KMS-11 (cell line): ENCODE measurements at regions not wholly inside any gene's neighbourhood (a gene's known extent, or its start where the extent isn't known, plus 50 kb on each side); places are given as distances from the start of the nearest gene placed in this dataset.
A peak's percentile ranks its signal among the peaks of the same experiment; 100 is the strongest.

Experiments used
- H2AFZ ChIP-seq: fragments of 200-600 bp; sonication (generic); 2 replicates; pipeline ENCODE4 v1.6.1; 2016; ENCODE audit warnings: antibody characterized with exemption, mixed run types, low read depth
- H3K27ac ChIP-seq: fragments of 200-600 bp; sonication (generic); 2 replicates; pipeline ENCODE4 v1.6.1; 2016; ENCODE audit warnings: mild to moderate bottlenecking, mixed run types
- H3K27me3 ChIP-seq: fragments of 200-600 bp; sonication (generic); 2 replicates; pipeline ENCODE4 v1.6.1; 2017; ENCODE audit warnings: mild to moderate bottlenecking, low read depth, mixed run types, moderate library complexity; ENCODE audit not compliant: insufficient read depth
- H3K36me3 ChIP-seq: fragments of 200-600 bp; sonication (generic); 2 replicates; pipeline ENCODE4 v1.6.1; 2017; ENCODE audit warnings: mild to moderate bottlenecking, mixed run types; ENCODE audit not compliant: insufficient read depth
- H3K4me1 ChIP-seq: fragments of 200-600 bp; sonication (generic); 2 replicates; pipeline ENCODE4 v1.6.1; 2016; ENCODE audit warnings: mild to moderate bottlenecking, low read depth, mixed run types; ENCODE audit not compliant: poor library complexity, severe bottlenecking
- H3K4me2 ChIP-seq: fragments of 200-600 bp; sonication (generic); 2 replicates; pipeline ENCODE4 v1.7.0; 2016; ENCODE audit warnings: mild to moderate bottlenecking, mixed run types
- H3K4me3 ChIP-seq: fragments of 200-600 bp; sonication (generic); IDR thresholded peaks from 2 replicates; pipeline ENCODE4 v1.6.1; 2017; ENCODE audit warnings: low read depth, low read length, mixed read lengths; ENCODE audit not compliant: insufficient read depth
- H3K79me2 ChIP-seq: fragments of 200-600 bp; sonication (generic); 2 replicates; pipeline ENCODE4 v1.6.1; 2016; ENCODE audit warnings: low read depth, mixed run types; ENCODE audit not compliant: insufficient read depth
- H3K9ac ChIP-seq: fragments of 200-600 bp; sonication (generic); 2 replicates; pipeline ENCODE4 v1.6.1; 2016; ENCODE audit warnings: mild to moderate bottlenecking, mixed run types
- H4K20me1 ChIP-seq: fragments of 200-600 bp; sonication (generic); 2 replicates; pipeline ENCODE4 v1.6.1; 2016; ENCODE audit warnings: mild to moderate bottlenecking, mixed run types; ENCODE audit not compliant: insufficient read depth
- TF ChIP-seq, protein P1 (sequence below): fragments of 200-600 bp; sonication (generic); conservative IDR thresholded peaks from 2 replicates; pipeline ENCODE4 v1.6.1; 2017; ENCODE audit warnings: low read depth, mild to moderate bottlenecking, antibody characterized with exemption, low read length, moderate library complexity, mixed read lengths

DNA sequence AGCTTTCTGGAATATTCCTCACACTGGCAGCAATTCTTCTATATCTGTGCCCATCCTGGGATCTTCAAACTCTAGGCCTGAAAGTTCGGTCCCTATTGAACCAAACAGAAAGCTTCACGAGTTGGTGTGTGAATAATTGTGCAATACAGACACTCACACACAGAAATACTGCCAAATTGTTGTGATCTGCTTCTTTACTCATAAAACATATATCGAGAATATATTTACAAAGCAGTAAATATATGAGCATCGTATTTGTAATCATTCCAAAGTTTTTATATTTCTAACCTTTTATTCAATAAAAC is 56.6 kb upstream of the BEX4 start:
- TF ChIP-seq, protein P1, sequence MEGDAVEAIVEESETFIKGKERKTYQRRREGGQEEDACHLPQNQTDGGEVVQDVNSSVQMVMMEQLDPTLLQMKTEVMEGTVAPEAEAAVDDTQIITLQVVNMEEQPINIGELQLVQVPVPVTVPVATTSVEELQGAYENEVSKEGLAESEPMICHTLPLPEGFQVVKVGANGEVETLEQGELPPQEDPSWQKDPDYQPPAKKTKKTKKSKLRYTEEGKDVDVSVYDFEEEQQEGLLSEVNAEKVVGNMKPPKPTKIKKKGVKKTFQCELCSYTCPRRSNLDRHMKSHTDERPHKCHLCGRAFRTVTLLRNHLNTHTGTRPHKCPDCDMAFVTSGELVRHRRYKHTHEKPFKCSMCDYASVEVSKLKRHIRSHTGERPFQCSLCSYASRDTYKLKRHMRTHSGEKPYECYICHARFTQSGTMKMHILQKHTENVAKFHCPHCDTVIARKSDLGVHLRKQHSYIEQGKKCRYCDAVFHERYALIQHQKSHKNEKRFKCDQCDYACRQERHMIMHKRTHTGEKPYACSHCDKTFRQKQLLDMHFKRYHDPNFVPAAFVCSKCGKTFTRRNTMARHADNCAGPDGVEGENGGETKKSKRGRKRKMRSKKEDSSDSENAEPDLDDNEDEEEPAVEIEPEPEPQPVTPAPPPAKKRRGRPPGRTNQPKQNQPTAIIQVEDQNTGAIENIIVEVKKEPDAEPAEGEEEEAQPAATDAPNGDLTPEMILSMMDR = peak; percentile 28; the same call in 1 of the 2 replicates
- H3K4me2 ChIP-seq = no peak overlapping the region
- no peak overlapping the region for H3K4me3 ChIP-seq
- H3K4me1 ChIP-seq = no peaks in the 10 kb centered on the region
- no peaks in the 10 kb centered on the region for H3K27me3 ChIP-seq
- H2AFZ ChIP-seq = no peak overlapping the region
- H3K79me2 ChIP-seq = no peaks in the 10 kb centered on the region
- H3K36me3 ChIP-seq = no peaks in the 10 kb centered on the region
- H3K27ac ChIP-seq = no peak overlapping the region
- no peak overlapping the region for H3K9ac ChIP-seq
- H4K20me1 ChIP-seq = no peaks in the 10 kb centered on the region

DNA sequence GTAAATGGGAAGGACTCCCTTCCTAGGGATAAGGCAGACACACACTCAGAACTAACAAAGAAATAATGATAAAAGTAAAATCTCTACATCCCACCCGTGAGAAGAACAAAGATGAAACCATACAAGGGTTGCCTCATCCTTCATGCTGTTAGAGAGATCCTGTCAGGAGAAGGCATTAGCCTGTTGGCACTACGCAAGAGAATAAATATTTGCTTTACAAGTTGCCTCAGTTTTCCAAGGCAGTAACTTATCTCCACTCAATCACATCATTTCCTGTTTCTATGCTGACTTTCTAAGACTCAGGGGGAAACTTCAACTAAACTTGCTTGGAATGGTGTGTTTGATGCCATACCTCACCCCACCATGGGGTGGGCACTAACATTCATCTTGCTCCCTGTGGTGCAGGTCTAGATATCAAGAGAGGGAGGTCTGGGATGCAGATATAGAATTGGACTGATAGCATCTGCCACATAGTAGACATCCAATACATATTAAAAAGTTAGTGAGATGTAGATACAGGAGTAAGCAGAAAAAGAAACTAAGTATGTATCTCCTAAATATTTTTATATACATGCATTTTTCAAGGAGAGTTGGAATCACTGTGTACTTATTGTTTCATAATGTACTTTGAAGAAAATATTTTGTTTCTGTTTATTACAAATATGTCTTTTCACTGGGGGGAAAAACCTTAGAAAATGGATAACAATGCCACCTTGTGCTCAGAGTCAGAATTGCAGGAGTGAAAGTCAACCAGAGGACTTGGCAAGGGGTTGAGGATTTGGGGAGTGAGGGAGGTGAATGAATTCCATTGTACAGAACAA is 57.2 kb upstream of the BEX4 start:
- no peak overlapping the region for H3K4me2 ChIP-seq
- no peaks in the 10 kb centered on the region for H3K27me3 ChIP-seq
- no peak overlapping the region for H2AFZ ChIP-seq
- no peaks in the 10 kb centered on the region for H3K36me3 ChIP-seq
- H3K9ac ChIP-seq = no peak overlapping the region
- TF ChIP-seq, protein P1 = peak; percentile 81
- H3K4me3 ChIP-seq = no peak overlapping the region
- no peaks in the 10 kb centered on the region for H4K20me1 ChIP-seq
- H3K79me2 ChIP-seq = no peaks in the 10 kb centered on the region
- no peak overlapping the region for H3K27ac ChIP-seq
- peaks cover 3% of the 10 kb centered on the region for H3K4me1 ChIP-seq

DNA sequence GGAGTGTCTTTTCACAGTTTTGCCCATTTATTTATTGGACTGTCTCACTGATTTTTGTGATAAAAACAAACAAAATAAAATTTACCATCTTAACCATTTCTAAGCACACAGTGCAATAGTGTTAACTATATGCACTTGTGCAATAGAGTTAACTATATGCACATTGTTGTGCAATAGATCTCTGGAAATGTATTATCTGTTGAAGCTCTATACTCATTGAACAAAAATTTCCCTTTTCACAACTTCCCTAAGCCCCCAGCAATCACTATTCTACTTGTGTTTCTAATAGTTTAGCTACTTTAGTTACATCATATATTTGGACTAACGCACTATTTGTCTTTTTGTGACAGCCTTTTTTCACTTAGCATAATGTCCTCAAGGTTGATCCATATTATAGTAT is 59.7 kb upstream of the BEX4 start:
- Histone ChIP-seq H3K36me3 (no peaks in the 10 kb centered on the region), H3K4me1 (peaks cover 15% of the 10 kb centered on the region), H3K79me2 (no peaks in the 10 kb centered on the region), H3K4me2 (no peak overlapping the region), H3K27me3 (no peaks in the 10 kb centered on the region), H3K27ac (no peak overlapping the region), H2AFZ (no peak overlapping the region), H4K20me1 (no peaks in the 10 kb centered on the region), H3K9ac (no peak overlapping the region), H3K4me3 (no peak overlapping the region)
- TF ChIP-seq, protein P1 = no peak

DNA sequence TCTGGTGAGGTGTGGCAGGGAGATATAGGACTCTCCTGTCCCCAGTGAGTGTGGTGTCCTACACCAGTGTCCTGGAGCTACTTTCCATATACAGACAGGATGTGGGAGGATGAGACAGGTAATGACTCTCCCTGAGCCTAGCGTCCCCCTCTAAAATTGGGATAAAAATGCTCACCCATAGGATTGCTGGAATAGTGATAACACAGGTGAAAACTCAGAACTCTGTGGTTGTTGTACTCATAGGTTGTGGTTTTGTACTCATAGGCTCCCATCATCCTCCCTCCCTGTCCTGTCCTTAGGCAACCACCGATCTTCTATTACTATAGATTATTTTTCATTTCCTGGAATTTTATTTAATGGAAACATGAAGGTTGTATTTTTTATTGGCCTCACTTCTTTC is 60.7 kb upstream of the NXF3 start:
- H3K4me2 ChIP-seq = no peak overlapping the region
- H4K20me1 ChIP-seq = no peaks in the 10 kb centered on the region
- H3K79me2 ChIP-seq = no peaks in the 10 kb centered on the region
- H2AFZ ChIP-seq = no peak overlapping the region
- no peak overlapping the region for H3K27ac ChIP-seq
- TF ChIP-seq, protein P1 = no peak
- H3K4me3 ChIP-seq = no peak overlapping the region
- H3K4me1 ChIP-seq = peaks cover 15% of the 10 kb centered on the region
- no peaks in the 10 kb centered on the region for H3K27me3 ChIP-seq
- H3K9ac ChIP-seq = no peak overlapping the region
- no peaks in the 10 kb centered on the region for H3K36me3 ChIP-seq
